ENCODE measurements at regions not wholly inside any gene's neighbourhood (a gene's known extent, or its start where the extent isn't known, plus 50 kb on each side); places are given as distances from the start of the nearest gene placed in this dataset.

DNA sequence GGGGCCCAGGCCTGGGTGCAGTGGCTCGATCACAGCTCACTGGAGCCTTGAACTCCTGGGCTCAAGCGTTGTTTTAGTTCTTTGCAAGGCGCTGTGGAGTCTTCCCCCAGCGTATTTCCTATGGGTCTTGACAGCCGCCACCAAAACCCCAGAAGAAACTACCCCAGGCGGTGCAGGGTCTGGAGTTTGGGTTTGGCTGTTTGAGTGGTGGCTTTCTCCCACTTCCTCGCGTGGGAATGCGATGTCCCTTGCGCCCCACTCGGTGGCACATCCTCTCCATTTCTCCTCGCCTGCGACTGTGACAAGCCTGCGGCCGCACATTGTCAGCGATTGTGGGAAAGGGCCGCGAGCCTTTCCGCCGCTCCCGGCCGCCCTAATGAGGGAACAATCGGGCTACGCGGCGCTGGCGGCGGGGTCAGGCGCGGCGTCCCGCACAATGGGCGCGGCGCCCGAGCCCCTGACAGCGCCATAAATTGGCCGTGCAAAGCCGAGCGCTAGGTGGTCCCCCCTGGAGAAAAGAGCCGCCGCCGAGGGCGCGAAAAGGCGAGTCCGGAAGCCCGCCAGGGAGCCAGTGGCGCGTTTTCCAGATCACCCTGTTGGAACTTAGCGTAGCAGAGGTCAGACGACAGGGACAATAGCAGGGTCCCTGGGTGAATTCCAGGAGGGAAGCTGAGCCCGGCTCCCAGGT, 194.9 kb upstream of the POU3F3 start:
- DNase-seq (ENCODE audit: low read depth) = no peak
- no peak overlapping the region for H3K4me3 ChIP-seq (ENCODE audit: low read length)
- TF ChIP-seq, protein P1, sequence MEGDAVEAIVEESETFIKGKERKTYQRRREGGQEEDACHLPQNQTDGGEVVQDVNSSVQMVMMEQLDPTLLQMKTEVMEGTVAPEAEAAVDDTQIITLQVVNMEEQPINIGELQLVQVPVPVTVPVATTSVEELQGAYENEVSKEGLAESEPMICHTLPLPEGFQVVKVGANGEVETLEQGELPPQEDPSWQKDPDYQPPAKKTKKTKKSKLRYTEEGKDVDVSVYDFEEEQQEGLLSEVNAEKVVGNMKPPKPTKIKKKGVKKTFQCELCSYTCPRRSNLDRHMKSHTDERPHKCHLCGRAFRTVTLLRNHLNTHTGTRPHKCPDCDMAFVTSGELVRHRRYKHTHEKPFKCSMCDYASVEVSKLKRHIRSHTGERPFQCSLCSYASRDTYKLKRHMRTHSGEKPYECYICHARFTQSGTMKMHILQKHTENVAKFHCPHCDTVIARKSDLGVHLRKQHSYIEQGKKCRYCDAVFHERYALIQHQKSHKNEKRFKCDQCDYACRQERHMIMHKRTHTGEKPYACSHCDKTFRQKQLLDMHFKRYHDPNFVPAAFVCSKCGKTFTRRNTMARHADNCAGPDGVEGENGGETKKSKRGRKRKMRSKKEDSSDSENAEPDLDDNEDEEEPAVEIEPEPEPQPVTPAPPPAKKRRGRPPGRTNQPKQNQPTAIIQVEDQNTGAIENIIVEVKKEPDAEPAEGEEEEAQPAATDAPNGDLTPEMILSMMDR (conservative IDR thresholded peaks at IDR 0.05; ENCODE audit: low read depth, low read length) = no peak

DNA sequence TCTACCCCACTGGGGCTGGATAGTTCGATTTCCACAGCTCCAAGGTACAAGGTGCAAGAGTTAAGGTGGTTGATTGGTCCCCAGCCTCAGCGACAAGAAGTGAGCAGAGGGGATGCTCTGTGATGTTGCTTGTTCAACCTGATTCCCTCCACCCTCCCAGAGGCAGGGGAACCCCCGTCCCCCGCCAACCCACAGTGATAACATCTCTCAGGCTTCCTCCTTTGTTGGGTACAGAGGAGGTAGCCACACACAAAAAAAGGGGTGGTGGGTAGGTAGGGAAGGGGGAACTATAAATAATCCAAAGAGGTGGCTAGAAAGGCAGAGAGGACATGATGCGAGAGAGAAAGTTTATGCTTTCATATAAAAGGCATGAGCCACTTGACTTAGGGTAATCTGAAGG, 192.9 kb upstream of the POU3F3 start:
- H3K4me3 ChIP-seq (ENCODE audit: low read length) = no peak overlapping the region
- DNase-seq (ENCODE audit: low read depth) = no peak
- TF ChIP-seq, protein P1 (conservative IDR thresholded peaks at IDR 0.05; ENCODE audit: low read depth, low read length) = no peak

DNA sequence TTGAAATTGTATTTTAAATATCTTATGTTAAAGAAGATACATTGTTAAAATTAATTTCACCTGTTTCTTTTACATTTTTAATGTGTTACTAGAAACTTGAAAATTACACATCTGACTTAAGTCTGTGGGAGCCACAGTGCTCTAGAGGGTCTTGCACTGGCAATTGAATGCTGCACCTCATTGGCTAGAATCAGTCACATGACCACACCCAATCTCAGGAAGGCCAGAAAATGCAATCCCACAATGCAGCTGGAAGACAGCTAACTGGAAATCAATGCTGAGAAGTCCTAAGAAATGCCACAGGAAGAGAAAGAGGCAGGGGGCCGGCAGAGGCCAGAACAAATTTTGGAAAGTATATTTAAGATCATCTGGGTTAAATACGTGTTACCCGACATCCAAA, 189.2 kb upstream of the POU3F3 start:
- DNase-seq (ENCODE audit: low read depth) = no peak
- TF ChIP-seq, protein P1 (conservative IDR thresholded peaks at IDR 0.05; ENCODE audit: low read depth, low read length) = no peak
- H3K4me3 ChIP-seq (ENCODE audit: low read length) = no peak overlapping the region

DNA sequence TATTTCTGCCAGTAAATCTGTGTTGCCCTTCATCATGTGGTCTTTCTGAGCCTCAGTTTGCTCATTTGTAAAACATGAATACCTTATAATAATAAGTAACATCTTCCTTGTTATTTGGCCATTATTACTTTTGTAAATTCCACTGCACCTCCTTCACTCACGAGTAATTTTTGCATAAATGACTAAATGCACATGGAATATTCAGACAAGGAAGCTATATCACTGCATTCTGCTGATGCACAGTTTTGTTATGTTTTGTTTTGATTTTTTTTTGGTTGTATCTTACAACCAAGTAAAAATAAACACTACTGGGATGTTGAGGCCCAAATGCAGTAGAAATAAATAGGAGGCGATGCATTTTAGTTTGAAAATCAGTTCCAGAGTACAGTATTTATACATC, 185.3 kb upstream of the POU3F3 start:
- H3K4me3 ChIP-seq (ENCODE audit: low read length) = no peak overlapping the region
- no peak for DNase-seq (ENCODE audit: low read depth)
- TF ChIP-seq, protein P1 (conservative IDR thresholded peaks at IDR 0.05; ENCODE audit: low read depth, low read length) = no peak

DNA sequence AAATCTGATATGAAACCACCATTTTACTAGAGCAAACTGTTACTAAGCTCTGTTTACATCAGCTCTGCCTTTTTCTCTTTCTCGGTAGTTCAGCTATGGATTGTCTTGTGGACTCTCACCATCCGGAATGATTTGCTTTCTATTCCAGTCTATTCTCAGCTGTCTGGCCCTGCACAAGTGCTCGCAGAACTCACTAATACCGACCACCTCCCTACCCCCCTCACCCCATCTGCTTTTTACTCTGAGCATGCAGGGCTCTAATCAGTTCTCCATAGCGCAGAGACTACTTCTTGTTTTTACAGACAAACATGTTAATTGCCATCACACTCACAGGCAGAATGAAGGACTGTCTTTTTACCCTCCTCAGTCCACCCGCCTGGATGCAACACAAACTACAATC, 180.7 kb upstream of the POU3F3 start:
- no peak overlapping the region for H3K4me3 ChIP-seq (ENCODE audit: low read length)
- no peak for DNase-seq (ENCODE audit: low read depth)
- TF ChIP-seq, protein P1 (conservative IDR thresholded peaks at IDR 0.05; ENCODE audit: low read depth, low read length) = no peak

DNA sequence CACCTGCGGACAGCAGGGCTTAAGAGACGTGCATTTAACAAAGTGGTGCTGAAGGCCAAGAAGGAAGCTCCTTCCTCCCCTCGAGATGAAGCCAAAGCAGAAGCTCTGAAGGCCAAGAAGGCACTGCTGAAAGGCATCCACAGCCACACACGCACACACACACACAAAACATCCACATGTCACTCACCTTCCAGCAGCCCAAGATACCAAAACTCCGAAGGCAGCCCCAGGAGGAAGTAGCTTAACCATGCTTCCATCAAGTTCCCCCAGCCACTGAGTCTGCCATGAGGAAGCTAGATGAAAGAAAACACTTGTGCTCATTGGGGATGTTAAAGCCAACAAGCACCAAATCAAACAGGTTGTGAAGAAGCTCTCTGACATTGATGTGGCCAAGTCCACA, 175.7 kb upstream of the POU3F3 start:
- TF ChIP-seq, protein P1 (conservative IDR thresholded peaks at IDR 0.05; ENCODE audit: low read depth, low read length) = no peak
- no peak overlapping the region for H3K4me3 ChIP-seq (ENCODE audit: low read length)
- DNase-seq (ENCODE audit: low read depth) = no peak

DNA sequence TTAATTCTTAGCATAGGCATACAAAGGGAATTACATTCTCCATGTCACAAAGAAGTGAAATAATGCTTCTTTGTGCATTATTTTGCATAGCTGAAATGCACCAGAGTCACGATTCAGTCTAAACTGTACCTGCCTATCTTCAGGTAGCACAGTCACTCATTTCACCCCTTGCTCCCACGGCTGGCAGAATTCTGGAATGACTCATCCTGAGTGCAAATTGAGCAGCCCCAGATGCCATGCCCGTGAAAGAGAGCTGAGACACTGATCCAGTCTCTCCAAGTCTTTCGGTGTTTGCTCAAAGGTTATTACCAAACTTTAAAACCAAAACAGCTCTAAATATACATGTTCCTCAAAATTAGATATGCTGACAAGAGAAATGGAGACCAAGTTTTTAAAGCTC, 168.3 kb upstream of the POU3F3 start:
- DNase-seq (ENCODE audit: low read depth) = no peak
- no peak overlapping the region for H3K4me3 ChIP-seq (ENCODE audit: low read length)
- TF ChIP-seq, protein P1 (conservative IDR thresholded peaks at IDR 0.05; ENCODE audit: low read depth, low read length) = no peak
